Panc1 (cell line): ENCODE measurements at regions not wholly inside any gene's neighbourhood (a gene's known extent, or its start where the extent isn't known, plus 50 kb on each side); places are given as distances from the start of the nearest gene placed in this dataset.

Experiments used
- ATAC-seq: fragments of 200-7000 bp; cut with Tn5 transposase; 2 replicates; pipeline ENCODE4 v1.9.1; 2020; ENCODE audit warnings: mild to moderate bottlenecking, moderate library complexity
- BruUV-seq: library from RNA; stranded (reverse); fragments of 400-500 nt; replicated peaks from 2 replicates; lab custom pipeline; 2021; lab: Mats Ljungman, UMichigan
- CTCF ChIA-PET: fragments of 300-600 bp; sonication (Branson Sonifier 250); formaldehyde crosslinking; loops from one replicate; lab custom pipeline; 2022; ENCODE audit warnings: antibody characterized with exemption; lab: Charles Lee
- POLR2A ChIA-PET: fragments of 300-600 bp; sonication (Branson Sonifier 250); formaldehyde crosslinking; loops from one replicate; lab custom pipeline; 2022; ENCODE audit warnings: antibody characterized with exemption; lab: Charles Lee
- DNase-seq: peaks from one replicate; pipeline ENCODE4 v3.0.0-alpha.2; 2010; ENCODE audit warnings: low read depth, low spot score
- H3K27ac ChIP-seq: 2 replicates; pipeline ENCODE4 v1.5.1; 2011; ENCODE audit warnings: mild to moderate bottlenecking, low read length, inconsistent platforms
- H3K27me3 ChIP-seq: fragments of 200-500 bp; sonication (Bioruptor generic); 2 replicates; pipeline ENCODE4 v1.6.0; 2014; ENCODE audit warnings: low read length, inconsistent platforms; ENCODE audit not compliant: control insufficient read depth, insufficient read depth
- H3K36me3 ChIP-seq: fragments of 200-500 bp; sonication (Bioruptor generic); 2 replicates; pipeline ENCODE4 v1.5.1; 2014; ENCODE audit warnings: inconsistent platforms, mild to moderate bottlenecking, low read length, moderate library complexity; ENCODE audit not compliant: control insufficient read depth, insufficient read depth
- H3K4me1 ChIP-seq: 2 replicates; pipeline ENCODE4 v1.5.1; 2011; ENCODE audit warnings: inconsistent platforms, mild to moderate bottlenecking, low read length, moderate library complexity; ENCODE audit not compliant: control insufficient read depth, insufficient read depth
- H3K4me3 ChIP-seq, 2 experiments: 2 replicates each; pipeline ENCODE4 v1.5.1; 2011 to 2012; ENCODE audit warnings: low read depth in 2 of 2, low read length in 2 of 2, mild to moderate bottlenecking in 2 of 2, inconsistent platforms in 1 of 2, moderate library complexity in 1 of 2
- H3K9me3 ChIP-seq: fragments of 200-500 bp; sonication (Bioruptor generic); 2 replicates; pipeline ENCODE4 v1.5.1; 2014; ENCODE audit warnings: low read depth, mild to moderate bottlenecking, inconsistent platforms, low read length, moderate library complexity; ENCODE audit not compliant: control insufficient read depth, insufficient read depth
- POLR2AphosphoS5 ChIP-seq: IDR thresholded peaks from 2 replicates; pipeline ENCODE4 v1.6.1; 2012; ENCODE audit warnings: mild to moderate bottlenecking, low read depth, low read length, moderate library complexity
- REST ChIP-seq, 2 experiments: IDR thresholded peaks; 2 replicates each; pipeline ENCODE4 v1.6.1; 2011 to 2012; ENCODE audit warnings: low read depth in 2 of 2, control low read depth in 1 of 2, low read length in 1 of 2, mild to moderate bottlenecking in 1 of 2, moderate library complexity in 1 of 2; ENCODE audit not compliant: insufficient read depth in 1 of 2
- SIN3A ChIP-seq: IDR thresholded peaks from 2 replicates; pipeline ENCODE4 v1.6.1; 2012; ENCODE audit warnings: low read depth, mild to moderate bottlenecking, low read length, moderate library complexity, borderline replicate concordance; ENCODE audit not compliant: insufficient read depth
- in situ Hi-C: cut with HindIII; loops from 2 replicates; pipeline ENCODE4 v1.10.0; 2016; ENCODE audit warnings: low sequenced_read_pairs, low pct_unique_long_range_greater_than_20kb
- intact Hi-C: fragments of 100-400 bp; cut with micrococcal nuclease; formaldehyde crosslinking; loops from one replicate; pipeline ENCODE4 v1.10.0; 2022; ENCODE audit not compliant: unreplicated experiment
- TF ChIP-seq, protein P1 (sequence below): fragments of 450-650 bp; IDR thresholded peaks from 2 replicates; pipeline ENCODE4 v1.5.1; 2017; ENCODE audit warnings: mild to moderate bottlenecking

GRCh38 chr10:45179691-45180090 lies 135.7 kb downstream of the OR13A1 start:
- no peak overlapping the region for H3K27ac ChIP-seq
- no peak for ATAC-seq
- no peak for DNase-seq
- H3K27me3 ChIP-seq: peaks cover 3% of the 10 kb centered on the region; the same call in 1 of the 2 replicates
- ChIA-PET POLR2A (no interaction called here), CTCF (interaction anchor here (0.6 kb wide), 1 partner anchor 56 kb away, joined by 8 read pairs; no protein-coding TSS in a partner anchor)
- H3K4me3 ChIP-seq: no peak overlapping the region
- no peaks in the 10 kb centered on the region for H3K9me3 ChIP-seq
- BruUV-seq: no TSS peak
- in situ Hi-C loops: no loop called here
- intact Hi-C loops: no loop called here
- H3K36me3 ChIP-seq: no peaks in the 10 kb centered on the region
- TF ChIP-seq REST (IDR thresholded peaks at IDR 0.05; ENCODE audit: insufficient read depth in 1 of 2, low read depth in 2 of 2, low read length in 1 of 2) (no peak), SIN3A (no peak), POLR2AphosphoS5 (no peak)
- TF ChIP-seq, protein P1, sequence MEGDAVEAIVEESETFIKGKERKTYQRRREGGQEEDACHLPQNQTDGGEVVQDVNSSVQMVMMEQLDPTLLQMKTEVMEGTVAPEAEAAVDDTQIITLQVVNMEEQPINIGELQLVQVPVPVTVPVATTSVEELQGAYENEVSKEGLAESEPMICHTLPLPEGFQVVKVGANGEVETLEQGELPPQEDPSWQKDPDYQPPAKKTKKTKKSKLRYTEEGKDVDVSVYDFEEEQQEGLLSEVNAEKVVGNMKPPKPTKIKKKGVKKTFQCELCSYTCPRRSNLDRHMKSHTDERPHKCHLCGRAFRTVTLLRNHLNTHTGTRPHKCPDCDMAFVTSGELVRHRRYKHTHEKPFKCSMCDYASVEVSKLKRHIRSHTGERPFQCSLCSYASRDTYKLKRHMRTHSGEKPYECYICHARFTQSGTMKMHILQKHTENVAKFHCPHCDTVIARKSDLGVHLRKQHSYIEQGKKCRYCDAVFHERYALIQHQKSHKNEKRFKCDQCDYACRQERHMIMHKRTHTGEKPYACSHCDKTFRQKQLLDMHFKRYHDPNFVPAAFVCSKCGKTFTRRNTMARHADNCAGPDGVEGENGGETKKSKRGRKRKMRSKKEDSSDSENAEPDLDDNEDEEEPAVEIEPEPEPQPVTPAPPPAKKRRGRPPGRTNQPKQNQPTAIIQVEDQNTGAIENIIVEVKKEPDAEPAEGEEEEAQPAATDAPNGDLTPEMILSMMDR: no peak
- H3K4me1 ChIP-seq: no peaks in the 10 kb centered on the region

GRCh38 chr10:45180507-45180906 lies 134.9 kb downstream of the OR13A1 start:
- Histone ChIP-seq H3K27me3 (peaks cover 3% of the 10 kb centered on the region; the same call in 1 of the 2 replicates), H3K36me3 (no peaks in the 10 kb centered on the region), H3K4me3 (no peak overlapping the region), H3K9me3 (no peaks in the 10 kb centered on the region), H3K27ac (no peak overlapping the region), H3K4me1 (no peaks in the 10 kb centered on the region)
- TF ChIP-seq SIN3A: no peak
- no peak for TF ChIP-seq REST (IDR thresholded peaks at IDR 0.05; ENCODE audit: insufficient read depth in 1 of 2, low read depth in 2 of 2, low read length in 1 of 2)
- CTCF ChIA-PET: interaction anchor here (0.6 kb wide), 1 partner anchor 55 kb away, joined by 8 read pairs; no protein-coding TSS in a partner anchor
- BruUV-seq: no TSS peak
- DNase-seq: no peak
- no peak for ATAC-seq
- POLR2A ChIA-PET: no interaction called here
- intact Hi-C loops: no loop called here
- in situ Hi-C loops: no loop called here
